HG02870 (cell line): ENCODE measurements at regions not wholly inside any gene's neighbourhood (a gene's known extent, or its start where the extent isn't known, plus 50 kb on each side); places are given as distances from the start of the nearest gene placed in this dataset.

Source experiments
- ATAC-seq: cut with Tn5 transposase; IDR thresholded peaks from one replicate; pipeline ENCODE4 v1.9.1; 2021; ENCODE audit warnings: mild to moderate bottlenecking, moderate library complexity; ENCODE audit not compliant: unreplicated experiment

DNA sequence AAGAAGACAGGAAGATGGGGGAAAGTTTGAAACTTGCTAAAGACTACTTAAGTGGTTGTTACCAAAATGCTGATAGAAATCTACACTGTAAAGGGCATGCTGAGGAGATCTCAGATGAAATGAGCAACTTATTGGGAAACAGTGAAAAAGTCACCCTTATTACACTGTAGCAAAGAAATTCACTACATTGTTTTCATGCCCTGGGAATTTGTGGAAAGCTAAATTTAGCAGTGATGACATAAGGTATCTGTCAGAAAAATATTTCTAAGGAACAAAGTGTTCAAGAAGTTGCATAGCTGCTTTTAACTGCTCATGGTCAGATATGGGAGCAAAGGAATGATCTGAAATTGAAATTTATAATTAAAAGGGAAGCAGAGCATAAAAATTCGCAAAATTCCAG, 702.4 kb upstream of the LRRC4C start:
- no peak for ATAC-seq

DNA sequence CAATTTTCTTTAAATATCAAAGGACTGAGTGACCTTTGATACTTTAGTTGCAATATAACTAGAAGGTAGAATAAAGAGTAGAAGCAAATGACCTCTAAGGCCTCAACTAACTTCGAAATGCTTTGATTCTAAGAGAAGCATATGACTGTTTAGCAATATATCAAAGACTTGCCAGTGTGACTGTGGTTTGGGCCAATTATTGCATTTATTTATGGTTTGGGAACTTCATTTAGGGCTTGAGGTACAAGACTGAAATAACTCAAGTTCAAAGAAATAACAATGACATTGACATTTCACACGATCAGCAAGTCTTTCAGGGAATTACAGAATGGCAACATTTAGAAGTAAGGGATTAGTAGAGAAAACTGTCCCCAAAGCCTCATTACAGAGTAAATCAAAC, 709.7 kb upstream of the LRRC4C start:
- no peak for ATAC-seq

DNA sequence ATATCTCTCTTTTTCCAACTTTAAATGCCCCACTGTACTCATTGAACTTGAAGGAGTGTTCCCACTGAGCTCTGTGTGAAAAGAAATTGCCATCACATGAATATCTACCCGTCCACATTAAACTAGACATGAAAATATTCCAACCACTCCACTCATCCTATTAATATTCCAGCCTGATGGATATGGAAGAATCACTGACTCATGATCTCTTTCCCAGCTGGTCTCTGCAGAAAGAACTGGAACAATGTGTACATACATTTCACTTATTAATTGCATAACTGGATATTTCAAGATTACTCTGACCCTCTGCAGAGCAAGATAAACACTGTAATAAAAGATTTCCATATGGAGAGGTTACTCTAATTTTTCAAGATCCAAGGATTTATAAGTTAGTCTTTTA, 711.1 kb upstream of the LRRC4C start:
- no peak for ATAC-seq

GRCh38 chr11:42171046-42171445, 711.6 kb upstream of the LRRC4C start:
- no peak for ATAC-seq

DNA sequence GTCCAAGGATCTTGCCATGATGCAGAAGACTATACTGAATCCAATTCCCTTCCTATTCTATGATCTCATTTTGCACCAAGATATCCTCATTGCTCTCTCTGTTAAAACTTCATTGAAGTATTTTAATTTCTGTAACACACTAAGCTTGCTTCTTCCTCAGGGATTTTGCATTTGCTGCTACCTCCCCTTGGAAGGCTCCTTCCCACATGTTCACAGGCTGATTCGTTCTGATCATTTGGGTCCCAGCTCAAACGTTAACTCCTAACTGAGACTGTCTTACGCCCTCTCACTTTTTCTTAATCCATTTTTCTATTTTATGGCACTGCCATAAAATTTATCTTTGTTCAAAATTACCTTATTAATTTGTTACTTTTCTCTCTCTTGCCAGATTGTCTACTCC, 713.0 kb upstream of the LRRC4C start:
- no peak for ATAC-seq

- no peak for ATAC-seq
Observed at GRCh38 chr11:42175203-42175602, 715.8 kb upstream of the LRRC4C start.

DNA sequence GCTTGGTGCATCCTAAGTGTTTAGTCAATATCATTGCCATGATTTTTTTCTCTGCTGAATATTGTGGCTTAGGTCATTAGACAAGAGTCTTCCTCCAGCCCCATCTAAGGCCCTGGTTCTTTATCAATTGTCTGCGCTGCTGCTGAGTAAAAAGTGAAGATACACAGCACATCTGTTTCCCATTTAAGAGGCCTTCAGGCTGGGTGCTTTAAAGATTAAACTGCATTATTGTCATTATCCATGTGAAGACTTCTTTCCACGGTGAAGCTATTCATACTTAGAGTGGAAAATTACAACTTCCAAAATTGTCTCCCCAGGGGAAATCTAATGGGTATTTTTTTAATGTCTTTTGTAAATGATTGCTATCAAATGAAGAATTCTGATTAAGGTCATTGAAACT, 719.8 kb upstream of the LRRC4C start:
- no peak for ATAC-seq

DNA sequence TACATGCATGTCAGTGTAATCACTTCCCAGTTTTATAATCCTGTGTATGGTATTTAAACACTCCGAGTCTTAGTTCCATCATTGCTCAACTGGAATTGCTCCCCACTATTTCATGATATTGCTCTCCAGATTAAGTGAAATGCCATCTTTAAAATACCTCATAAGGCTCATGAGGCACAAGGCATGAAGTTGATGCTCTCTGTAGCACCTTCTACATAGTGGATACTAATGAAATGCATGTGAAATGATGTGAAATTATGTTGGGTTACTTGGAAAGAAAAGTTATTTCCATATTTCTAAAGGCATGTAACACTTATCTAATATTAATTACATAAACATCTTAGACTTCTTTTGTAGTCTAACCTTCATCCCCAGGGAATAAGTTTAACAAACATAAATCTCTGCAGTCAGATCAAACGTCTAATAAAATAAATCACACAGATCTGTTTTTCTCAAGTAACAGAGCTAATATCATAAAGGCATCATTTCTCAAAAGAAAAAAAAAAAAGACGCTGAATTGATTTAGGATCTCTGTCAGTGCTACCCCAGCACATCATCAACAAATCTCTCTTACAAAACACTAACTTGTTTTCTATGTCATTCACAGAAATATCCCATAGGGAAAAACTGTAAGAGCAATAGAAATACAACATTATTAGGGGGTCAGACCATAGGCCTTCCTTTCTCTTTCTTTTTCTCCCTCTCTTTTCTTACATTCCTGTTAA, 736.0 kb upstream of the LRRC4C start:
- no peak for ATAC-seq

DNA sequence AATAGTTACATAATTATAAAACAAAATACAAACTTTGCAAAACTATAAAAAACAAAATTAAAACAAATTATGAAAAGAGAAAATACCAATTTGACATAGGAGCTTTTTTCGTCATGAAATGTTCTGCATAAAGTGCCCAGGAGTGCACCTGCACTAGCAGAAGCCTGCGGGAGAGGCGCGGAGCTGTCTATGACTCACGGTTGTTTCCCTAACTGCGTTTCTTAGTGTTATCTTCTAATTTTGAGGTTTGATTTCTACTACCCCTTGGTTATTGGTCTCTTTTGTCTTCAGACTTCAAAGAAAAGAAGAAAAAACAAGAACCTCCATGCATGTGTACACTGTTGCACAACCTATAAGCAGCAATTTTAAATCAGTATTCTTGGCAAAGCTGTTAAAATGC, 740.9 kb upstream of the LRRC4C start:
- no peak for ATAC-seq

GRCh38 chr11:42201603-42202148, 742.2 kb upstream of the LRRC4C start:
- no peak for ATAC-seq

GRCh38 chr11:42205518-42205917, 746.1 kb upstream of the LRRC4C start:
- ATAC-seq, result no peak

- ATAC-seq, result peak; percentile 54
Observed at GRCh38 chr11:42225664-42226063, 766.2 kb upstream of the LRRC4C start.

GRCh38 chr11:42232673-42233072, 773.2 kb upstream of the LRRC4C start:
- no peak for ATAC-seq

GRCh38 chr11:42234451-42234951, 775.0 kb upstream of the LRRC4C start:
- ATAC-seq, result no peak

DNA sequence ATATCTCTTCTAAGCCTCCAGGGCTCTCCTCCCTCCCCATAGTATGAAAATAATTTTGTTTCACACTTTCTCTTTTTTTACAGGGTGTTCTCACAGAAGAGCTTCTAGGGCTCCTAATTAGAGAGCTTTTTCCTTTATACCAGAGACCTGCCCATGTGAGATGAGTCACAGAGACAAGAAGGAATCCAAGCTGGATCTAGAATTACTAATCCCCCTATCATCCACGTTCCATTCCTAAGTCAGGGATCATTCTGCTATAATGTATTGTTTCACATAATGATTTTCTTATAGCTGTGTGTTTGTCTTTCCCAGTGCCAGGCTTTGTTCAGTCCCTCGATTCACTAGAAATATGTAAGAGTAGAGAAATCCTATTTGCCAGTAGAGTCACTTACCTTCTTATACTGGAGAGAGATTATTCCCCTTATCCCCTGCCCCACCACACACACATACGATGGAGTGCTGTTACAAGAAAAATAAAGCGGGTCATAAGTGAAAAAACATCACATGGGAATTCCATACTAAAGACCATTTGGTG, 778.3 kb upstream of the LRRC4C start:
- ATAC-seq, result no peak

DNA sequence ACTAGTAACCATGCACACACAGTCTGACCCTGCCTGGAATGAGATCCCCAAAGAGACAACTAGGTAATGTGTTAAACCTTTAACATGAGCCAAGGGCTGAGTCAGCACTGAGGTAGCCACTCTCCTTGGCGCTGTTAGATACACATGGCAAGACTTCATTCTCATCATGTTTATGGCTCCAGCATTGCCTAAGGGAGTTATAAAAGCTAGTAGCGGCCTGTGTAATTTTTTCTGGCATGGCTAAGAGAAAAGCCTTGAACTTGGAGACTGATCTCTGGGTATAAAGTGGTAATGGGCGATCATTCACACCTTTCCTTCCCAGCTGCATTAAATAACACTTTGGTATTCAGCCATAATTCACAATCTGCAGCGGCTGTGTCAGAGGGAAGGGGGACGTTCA, 779.7 kb upstream of the LRRC4C start:
- no peak for ATAC-seq

DNA sequence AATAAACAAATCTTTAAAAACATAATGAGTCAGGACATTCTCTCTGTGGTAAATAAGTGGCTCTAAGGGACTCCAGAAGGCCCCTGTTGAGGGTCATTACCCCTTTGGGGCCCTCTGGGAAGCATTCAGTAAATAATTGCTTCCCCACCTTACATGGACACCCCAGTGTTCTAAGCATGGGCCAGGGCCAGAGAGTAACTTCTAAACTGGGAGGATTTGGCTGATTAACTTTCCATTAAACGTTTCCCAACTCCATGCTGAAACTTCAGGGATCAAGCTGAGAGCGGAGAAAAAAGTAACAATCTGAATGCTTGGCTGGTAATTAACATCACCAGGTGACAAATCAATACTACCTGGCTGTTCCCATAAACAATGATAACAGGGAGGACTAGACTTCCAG, 783.9 kb upstream of the LRRC4C start:
- no peak for ATAC-seq

GRCh38 chr11:42244376-42244775, 784.9 kb upstream of the LRRC4C start:
- ATAC-seq, result no peak

DNA sequence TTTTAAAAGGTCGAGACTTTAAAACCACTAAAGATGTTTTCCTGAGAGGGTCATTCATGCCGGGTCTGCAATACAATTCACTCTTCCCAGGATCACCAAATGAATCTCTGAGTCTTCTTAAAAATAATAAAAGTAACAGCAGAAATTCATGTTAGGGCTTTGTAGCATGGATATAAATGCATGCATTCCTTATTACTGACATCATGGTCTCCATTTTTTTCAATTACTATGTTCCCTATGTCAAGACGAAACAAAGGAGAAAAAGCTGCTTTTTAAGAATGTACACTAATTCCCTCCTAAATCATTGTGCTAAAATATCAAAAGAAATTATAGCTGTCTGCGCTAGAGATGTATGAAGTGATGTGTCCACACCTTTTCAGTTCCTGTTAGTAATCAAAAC, 789.9 kb upstream of the LRRC4C start:
- ATAC-seq, result no peak

GRCh38 chr11:42249956-42250355, 790.5 kb upstream of the LRRC4C start:
- ATAC-seq, result no peak

DNA sequence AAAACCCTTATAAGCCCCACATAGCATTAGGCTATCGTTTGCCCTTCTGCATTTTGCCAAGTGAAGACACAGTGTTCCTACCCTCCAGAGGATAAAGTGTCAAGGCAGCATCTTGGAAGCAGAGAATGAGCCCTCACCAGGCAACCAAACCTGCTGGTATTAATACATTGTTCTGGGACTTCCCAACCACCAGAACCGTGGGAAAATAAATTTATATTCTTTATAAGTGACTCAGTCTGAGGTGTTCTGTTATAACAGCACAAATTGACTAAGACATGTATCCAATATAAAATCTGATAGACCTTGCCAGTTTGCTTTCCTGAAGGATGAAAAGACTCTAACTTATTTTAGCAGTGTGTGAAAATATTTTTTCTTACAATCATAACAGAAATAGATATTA, 792.5 kb upstream of the LRRC4C start:
- no peak for ATAC-seq

DNA sequence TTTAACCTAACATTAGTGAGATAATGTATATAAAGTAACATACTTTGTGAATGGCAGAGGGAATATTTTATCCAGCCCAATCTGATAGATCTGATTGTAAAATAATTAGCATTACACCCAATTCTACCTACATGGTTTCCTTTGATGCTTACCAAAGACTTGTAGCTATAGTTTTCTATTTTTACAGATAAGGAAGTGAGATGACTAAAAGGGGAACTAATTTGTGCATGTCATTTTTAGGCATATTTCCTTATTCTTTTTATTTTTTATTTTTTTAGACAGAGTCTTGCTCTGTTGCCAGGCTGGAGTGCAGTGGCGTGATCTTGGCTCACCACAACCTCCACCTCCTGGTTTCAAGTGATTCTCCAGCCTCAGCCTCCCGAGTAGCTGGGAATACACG, 793.7 kb upstream of the LRRC4C start:
- ATAC-seq, result no peak

DNA sequence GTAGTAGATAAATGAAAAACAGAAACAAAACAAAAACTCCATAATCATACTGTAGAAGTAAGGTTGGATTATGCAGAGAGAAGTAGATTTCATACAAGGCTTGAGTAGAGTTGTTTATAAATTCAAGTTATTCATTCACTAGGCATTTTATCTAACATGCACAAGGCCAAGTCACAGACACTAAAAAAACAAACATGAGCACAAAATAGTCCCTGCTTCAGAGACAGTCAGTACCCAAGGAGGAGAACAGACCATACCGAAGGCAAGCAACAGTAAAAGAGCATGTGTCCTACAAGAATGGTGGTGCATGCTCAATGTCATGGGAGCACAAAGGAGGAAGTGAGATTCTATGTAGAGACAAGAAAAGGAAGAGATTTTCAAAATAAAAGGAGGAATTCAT, 796.5 kb upstream of the LRRC4C start:
- ATAC-seq, result no peak
